DOHH2 (cell line): ENCODE measurements at regions not wholly inside any gene's neighbourhood (a gene's known extent, or its start where the extent isn't known, plus 50 kb on each side); places are given as distances from the start of the nearest gene placed in this dataset.

Source experiments
- EZH2phosphoT487 ChIP-seq: fragments of 200-600 bp; sonication (generic); IDR thresholded peaks from 2 replicates; pipeline ENCODE4 v1.6.1; 2017; ENCODE audit warnings: borderline replicate concordance, mild to moderate bottlenecking, antibody characterized with exemption, low read length, moderate library complexity, mixed read lengths
- TF ChIP-seq, protein P1 (sequence below): fragments of 200-600 bp; sonication (generic); IDR thresholded peaks from one replicate; pipeline ENCODE4 v1.5.1; 2014; ENCODE audit warnings: antibody characterized with exemption, mild to moderate bottlenecking, low read depth, low read length; ENCODE audit not compliant: poor library complexity, severe bottlenecking

DNA sequence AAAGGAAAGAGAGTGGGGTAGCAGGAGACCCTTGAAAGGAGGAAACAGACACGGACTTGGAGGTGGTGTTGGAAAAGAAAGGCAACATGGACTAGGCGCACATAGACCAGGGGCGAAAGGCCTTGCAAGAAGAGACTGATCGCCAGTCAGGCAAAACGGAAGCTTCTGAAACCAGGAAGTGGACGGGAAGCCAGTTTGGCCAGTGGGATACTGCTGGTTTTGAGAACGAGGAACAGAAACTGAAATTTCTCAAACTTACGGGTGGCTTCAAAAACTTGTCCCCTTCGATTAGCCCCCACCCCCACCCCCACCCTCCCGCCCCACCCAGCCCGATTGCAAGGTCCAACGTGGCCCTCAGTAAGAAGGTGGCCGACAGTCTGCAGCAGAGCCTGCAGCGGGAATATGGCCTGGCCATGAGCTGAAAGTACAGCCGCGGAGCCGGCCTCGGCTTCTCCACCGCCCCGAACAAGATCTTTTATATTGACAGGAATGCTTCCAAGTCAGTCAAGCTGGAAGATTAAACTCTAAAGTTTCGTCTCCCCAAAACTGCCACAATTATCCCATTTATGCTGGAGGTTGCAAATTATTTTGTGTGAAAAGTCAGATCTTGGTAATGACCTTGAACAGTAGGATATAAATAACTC is 364.7 kb downstream of the BCAT1 start:
- TF ChIP-seq, protein P1, sequence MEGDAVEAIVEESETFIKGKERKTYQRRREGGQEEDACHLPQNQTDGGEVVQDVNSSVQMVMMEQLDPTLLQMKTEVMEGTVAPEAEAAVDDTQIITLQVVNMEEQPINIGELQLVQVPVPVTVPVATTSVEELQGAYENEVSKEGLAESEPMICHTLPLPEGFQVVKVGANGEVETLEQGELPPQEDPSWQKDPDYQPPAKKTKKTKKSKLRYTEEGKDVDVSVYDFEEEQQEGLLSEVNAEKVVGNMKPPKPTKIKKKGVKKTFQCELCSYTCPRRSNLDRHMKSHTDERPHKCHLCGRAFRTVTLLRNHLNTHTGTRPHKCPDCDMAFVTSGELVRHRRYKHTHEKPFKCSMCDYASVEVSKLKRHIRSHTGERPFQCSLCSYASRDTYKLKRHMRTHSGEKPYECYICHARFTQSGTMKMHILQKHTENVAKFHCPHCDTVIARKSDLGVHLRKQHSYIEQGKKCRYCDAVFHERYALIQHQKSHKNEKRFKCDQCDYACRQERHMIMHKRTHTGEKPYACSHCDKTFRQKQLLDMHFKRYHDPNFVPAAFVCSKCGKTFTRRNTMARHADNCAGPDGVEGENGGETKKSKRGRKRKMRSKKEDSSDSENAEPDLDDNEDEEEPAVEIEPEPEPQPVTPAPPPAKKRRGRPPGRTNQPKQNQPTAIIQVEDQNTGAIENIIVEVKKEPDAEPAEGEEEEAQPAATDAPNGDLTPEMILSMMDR = no peak
- no peak for TF ChIP-seq EZH2phosphoT487
